ENCODE measurements at regions not wholly inside any gene's neighbourhood (a gene's known extent, or its start where the extent isn't known, plus 50 kb on each side); places are given as distances from the start of the nearest gene placed in this dataset.

GRCh38 chr2:37776487-37776886, 105.0 kb upstream of the CDC42EP3 start:
- no peak overlapping the region for H3K9ac ChIP-seq (ENCODE audit: low read depth in 1 of 2, low read length in 2 of 2)
- WGBS: 88% methylated on average over 3 of the region's 3 CpGs

More at GRCh38 chr2:37776487-37776886, 105.0 kb upstream of the CDC42EP3 start:
- Histone ChIP-seq H3K27ac (ENCODE audit: low read depth in 1 of 2, low read length in 2 of 2) (no peak overlapping the region), H3K4me1 (ENCODE audit: control insufficient read depth in 4 of 4, insufficient read depth in 4 of 4, low read length in 3 of 4) (no peaks in the 10 kb centered on the region), H3K36me3 (ENCODE audit: control insufficient read depth in 4 of 4, insufficient read depth in 3 of 4, low read depth in 1 of 4, low read length in 3 of 4) (no peaks in the 10 kb centered on the region), H3K27me3 (ENCODE audit: control insufficient read depth in 4 of 4, insufficient read depth in 4 of 4, low read length in 3 of 4) (no peaks in the 10 kb centered on the region), H3K9me3 (ENCODE audit: control insufficient read depth in 4 of 4, low read length in 3 of 4) (no peaks in the 10 kb centered on the region), H3K4me3 (ENCODE audit: low read depth in 1 of 3, low read length in 3 of 3) (no peak overlapping the region)
- DNase-seq (ENCODE audit: low spot score): no peak
- TF ChIP-seq FOXA1 (IDR thresholded peaks at IDR 0.05) (no peak), ZBTB33 (IDR thresholded peaks at IDR 0.05) (no peak), CTCF (IDR thresholded peaks at IDR 0.05; ENCODE audit: low read depth, low read length, missing input control) (no peak), REST (IDR thresholded peaks at IDR 0.05) (no peak), MAX (IDR thresholded peaks at IDR 0.05) (no peak), RXRA (IDR thresholded peaks at IDR 0.05) (no peak), ATF3 (IDR thresholded peaks at IDR 0.05) (no peak), RAD21 (IDR thresholded peaks at IDR 0.05) (no peak), EGR1 (IDR thresholded peaks at IDR 0.05; ENCODE audit: low read depth in 2 of 2) (no peak), FOXA2 (IDR thresholded peaks at IDR 0.05) (no peak), NR2F2 (IDR thresholded peaks at IDR 0.05) (no peak), GABPA (IDR thresholded peaks at IDR 0.05 in 1 of 2, conservative IDR thresholded peaks at IDR 0.05 in 1 of 2) (no peak), HNF4A (conservative IDR thresholded peaks at IDR 0.05) (no peak), HNF4G (IDR thresholded peaks at IDR 0.05) (no peak), YY1 (IDR thresholded peaks at IDR 0.05) (no peak)
